ENCODE measurements at regions not wholly inside any gene's neighbourhood (a gene's known extent, or its start where the extent isn't known, plus 50 kb on each side); places are given as distances from the start of the nearest gene placed in this dataset.

DNA sequence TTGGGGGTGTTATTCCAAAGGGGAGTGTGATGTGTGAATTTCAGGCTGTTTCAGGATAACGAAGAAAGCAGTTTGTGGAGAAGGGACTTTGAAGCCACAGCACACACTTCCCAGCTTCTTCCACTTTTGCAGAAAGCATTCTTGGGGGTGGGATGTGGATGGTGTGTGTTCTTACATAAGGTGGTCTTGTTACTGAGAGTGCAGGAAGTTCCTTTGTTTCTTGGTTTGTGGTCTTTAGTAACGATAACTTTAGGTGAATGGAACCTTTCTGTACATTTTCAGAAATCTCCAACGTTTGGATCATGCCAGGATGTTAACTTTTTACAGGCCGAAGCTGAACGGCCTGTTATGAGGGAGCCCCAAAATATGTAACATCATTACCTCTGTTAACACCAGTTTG is 251.8 kb downstream of the KCNRG start (continued):
- TF ChIP-seq, protein P1, sequence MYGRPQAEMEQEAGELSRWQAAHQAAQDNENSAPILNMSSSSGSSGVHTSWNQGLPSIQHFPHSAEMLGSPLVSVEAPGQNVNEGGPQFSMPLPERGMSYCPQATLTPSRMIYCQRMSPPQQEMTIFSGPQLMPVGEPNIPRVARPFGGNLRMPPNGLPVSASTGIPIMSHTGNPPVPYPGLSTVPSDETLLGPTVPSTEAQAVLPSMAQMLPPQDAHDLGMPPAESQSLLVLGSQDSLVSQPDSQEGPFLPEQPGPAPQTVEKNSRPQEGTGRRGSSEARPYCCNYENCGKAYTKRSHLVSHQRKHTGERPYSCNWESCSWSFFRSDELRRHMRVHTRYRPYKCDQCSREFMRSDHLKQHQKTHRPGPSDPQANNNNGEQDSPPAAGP (tag by site-specific recombination; IDR thresholded peaks at IDR 0.05): no peak
- TF ChIP-seq ZNF302 (tag by site-specific recombination; IDR thresholded peaks at IDR 0.05; ENCODE audit: low read depth): no peak

DNA sequence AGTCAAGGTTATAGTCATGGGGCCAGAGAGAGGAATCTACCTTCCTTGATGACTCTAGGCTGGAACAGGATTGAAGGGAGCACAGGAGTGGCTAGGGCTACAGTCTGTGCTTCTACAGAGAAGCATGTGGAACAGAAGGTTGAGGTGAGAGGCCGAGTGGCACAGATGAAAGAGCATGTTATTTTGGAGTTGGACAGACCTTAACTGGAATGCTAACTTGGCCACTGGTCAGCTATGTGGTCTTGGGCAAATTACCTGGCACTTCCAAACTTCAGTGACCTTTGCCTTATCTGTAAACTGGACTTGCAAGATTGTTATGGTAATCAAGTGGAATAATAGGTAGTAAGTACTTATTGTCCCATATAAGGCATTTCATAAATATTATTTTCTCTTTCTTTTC is 252.7 kb downstream of the KCNRG start:
- Histone ChIP-seq H3K4me1 (ENCODE audit: control insufficient read depth, insufficient read depth, low read length) (peaks cover 2% of the 10 kb centered on the region; the same call in 1 of the 2 replicates), H3K27ac (ENCODE audit: extremely low read depth, low read depth, low read length) (no peak overlapping the region), H3K9me3 (ENCODE audit: control insufficient read depth, insufficient read depth, low read depth, low read length) (no peaks in the 10 kb centered on the region), H3K36me3 (ENCODE audit: control insufficient read depth in 2 of 2, insufficient read depth in 1 of 2, low read length in 2 of 2) (no peaks in the 10 kb centered on the region), H3K4me3 (ENCODE audit: low read depth, low read length) (no peak overlapping the region)
- ChIA-PET CTCF (interaction anchor here (1.2 kb wide), 1 partner anchor 109 kb away, joined by 3 read pairs; no protein-coding TSS in a partner anchor), POLR2A (no interaction called here)
- TF ChIP-seq, protein P2, sequence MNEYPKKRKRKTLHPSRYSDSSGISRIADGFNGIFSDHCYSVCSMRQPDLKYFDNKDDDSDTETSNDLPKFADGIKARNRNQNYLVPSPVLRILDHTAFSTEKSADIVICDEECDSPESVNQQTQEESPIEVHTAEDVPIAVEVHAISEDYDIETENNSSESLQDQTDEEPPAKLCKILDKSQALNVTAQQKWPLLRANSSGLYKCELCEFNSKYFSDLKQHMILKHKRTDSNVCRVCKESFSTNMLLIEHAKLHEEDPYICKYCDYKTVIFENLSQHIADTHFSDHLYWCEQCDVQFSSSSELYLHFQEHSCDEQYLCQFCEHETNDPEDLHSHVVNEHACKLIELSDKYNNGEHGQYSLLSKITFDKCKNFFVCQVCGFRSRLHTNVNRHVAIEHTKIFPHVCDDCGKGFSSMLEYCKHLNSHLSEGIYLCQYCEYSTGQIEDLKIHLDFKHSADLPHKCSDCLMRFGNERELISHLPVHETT (tag by site-specific recombination; IDR thresholded peaks at IDR 0.05): no peak
- TF ChIP-seq ZNF776 (tag by site-specific recombination; IDR thresholded peaks at IDR 0.05; ENCODE audit: borderline replicate concordance) (no peak), ZNF404 (tag by site-specific recombination; IDR thresholded peaks at IDR 0.05) (no peak), ZSCAN23 (tag by site-specific recombination; IDR thresholded peaks at IDR 0.05) (no peak), ZNF777 (tag by site-specific recombination; IDR thresholded peaks at IDR 0.05; ENCODE audit: borderline replicate concordance) (no peak)

DNA sequence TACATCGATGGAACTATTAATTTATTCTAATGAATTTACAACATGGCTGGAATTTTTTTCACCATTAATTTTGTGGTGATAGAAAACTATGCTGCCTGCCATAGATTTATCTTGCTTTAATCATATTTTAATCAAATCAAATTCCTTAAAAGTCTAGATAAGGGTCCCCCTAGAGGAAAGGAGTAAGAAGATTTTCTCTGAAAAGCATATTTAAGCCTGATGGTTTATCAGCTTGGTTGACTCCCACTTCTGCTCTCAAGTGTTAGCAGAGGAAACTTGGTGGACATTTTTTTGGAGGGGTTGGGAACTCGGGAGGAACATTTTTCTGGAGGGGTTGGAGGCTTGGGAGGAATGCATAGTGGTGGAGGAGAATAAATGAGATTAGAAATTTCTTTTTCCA is 253.3 kb downstream of the KCNRG start:
- peaks cover 2% of the 10 kb centered on the region; the same call in 1 of the 2 replicates for H3K4me1 ChIP-seq (ENCODE audit: control insufficient read depth, insufficient read depth, low read length)
- ChIA-PET POLR2A (no interaction called here), CTCF (interaction anchor here (0.7 to 1.2 kb wide), 2 partner anchors 109 to 174 kb away, joined by 3 read pairs; no protein-coding TSS in a partner anchor)
- no peak for TF ChIP-seq KLF16 (tag by site-specific recombination; IDR thresholded peaks at IDR 0.05)
- TF ChIP-seq, protein P3, sequence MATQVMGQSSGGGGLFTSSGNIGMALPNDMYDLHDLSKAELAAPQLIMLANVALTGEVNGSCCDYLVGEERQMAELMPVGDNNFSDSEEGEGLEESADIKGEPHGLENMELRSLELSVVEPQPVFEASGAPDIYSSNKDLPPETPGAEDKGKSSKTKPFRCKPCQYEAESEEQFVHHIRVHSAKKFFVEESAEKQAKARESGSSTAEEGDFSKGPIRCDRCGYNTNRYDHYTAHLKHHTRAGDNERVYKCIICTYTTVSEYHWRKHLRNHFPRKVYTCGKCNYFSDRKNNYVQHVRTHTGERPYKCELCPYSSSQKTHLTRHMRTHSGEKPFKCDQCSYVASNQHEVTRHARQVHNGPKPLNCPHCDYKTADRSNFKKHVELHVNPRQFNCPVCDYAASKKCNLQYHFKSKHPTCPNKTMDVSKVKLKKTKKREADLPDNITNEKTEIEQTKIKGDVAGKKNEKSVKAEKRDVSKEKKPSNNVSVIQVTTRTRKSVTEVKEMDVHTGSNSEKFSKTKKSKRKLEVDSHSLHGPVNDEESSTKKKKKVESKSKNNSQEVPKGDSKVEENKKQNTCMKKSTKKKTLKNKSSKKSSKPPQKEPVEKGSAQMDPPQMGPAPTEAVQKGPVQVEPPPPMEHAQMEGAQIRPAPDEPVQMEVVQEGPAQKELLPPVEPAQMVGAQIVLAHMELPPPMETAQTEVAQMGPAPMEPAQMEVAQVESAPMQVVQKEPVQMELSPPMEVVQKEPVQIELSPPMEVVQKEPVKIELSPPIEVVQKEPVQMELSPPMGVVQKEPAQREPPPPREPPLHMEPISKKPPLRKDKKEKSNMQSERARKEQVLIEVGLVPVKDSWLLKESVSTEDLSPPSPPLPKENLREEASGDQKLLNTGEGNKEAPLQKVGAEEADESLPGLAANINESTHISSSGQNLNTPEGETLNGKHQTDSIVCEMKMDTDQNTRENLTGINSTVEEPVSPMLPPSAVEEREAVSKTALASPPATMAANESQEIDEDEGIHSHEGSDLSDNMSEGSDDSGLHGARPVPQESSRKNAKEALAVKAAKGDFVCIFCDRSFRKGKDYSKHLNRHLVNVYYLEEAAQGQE (tag by site-specific recombination; IDR thresholded peaks at IDR 0.05): no peak
- no peak for TF ChIP-seq ZNF302 (tag by site-specific recombination; IDR thresholded peaks at IDR 0.05; ENCODE audit: low read depth)
- no peak for TF ChIP-seq ZNF561 (tag by site-specific recombination; IDR thresholded peaks at IDR 0.05; ENCODE audit: borderline replicate concordance)
- TF ChIP-seq ZSCAN16 (tag by site-specific recombination; IDR thresholded peaks at IDR 0.05): no peak
- TF ChIP-seq, protein P4, sequence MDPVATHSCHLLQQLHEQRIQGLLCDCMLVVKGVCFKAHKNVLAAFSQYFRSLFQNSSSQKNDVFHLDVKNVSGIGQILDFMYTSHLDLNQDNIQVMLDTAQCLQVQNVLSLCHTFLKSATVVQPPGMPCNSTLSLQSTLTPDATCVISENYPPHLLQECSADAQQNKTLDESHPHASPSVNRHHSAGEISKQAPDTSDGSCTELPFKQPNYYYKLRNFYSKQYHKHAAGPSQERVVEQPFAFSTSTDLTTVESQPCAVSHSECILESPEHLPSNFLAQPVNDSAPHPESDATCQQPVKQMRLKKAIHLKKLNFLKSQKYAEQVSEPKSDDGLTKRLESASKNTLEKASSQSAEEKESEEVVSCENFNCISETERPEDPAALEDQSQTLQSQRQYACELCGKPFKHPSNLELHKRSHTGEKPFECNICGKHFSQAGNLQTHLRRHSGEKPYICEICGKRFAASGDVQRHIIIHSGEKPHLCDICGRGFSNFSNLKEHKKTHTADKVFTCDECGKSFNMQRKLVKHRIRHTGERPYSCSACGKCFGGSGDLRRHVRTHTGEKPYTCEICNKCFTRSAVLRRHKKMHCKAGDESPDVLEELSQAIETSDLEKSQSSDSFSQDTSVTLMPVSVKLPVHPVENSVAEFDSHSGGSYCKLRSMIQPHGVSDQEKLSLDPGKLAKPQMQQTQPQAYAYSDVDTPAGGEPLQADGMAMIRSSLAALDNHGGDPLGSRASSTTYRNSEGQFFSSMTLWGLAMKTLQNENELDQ (tag by site-specific recombination; IDR thresholded peaks at IDR 0.05; ENCODE audit: low read depth): no peak
- no peak for TF ChIP-seq PRDM1 (tag by site-specific recombination; IDR thresholded peaks at IDR 0.05)
- no peaks in the 10 kb centered on the region for H3K36me3 ChIP-seq (ENCODE audit: control insufficient read depth in 2 of 2, insufficient read depth in 1 of 2, low read length in 2 of 2)
- H3K27ac ChIP-seq (ENCODE audit: extremely low read depth, low read depth, low read length): no peak overlapping the region
- no peak overlapping the region for H3K4me3 ChIP-seq (ENCODE audit: low read depth, low read length)
- no peaks in the 10 kb centered on the region for H3K9me3 ChIP-seq (ENCODE audit: control insufficient read depth, insufficient read depth, low read depth, low read length)

Measured in HEK293 (cell line).